COR-L47 (cell line): ENCODE measurements at regions not wholly inside any gene's neighbourhood (a gene's known extent, or its start where the extent isn't known, plus 50 kb on each side); places are given as distances from the start of the nearest gene placed in this dataset.
A peak's percentile ranks its signal among the peaks of the same experiment; 100 is the strongest.

ENCODE experiments used
- DNase-seq: peaks from one replicate; lab custom pipeline; 2025; lab: John Stamatoyannopoulos, UW

DNA sequence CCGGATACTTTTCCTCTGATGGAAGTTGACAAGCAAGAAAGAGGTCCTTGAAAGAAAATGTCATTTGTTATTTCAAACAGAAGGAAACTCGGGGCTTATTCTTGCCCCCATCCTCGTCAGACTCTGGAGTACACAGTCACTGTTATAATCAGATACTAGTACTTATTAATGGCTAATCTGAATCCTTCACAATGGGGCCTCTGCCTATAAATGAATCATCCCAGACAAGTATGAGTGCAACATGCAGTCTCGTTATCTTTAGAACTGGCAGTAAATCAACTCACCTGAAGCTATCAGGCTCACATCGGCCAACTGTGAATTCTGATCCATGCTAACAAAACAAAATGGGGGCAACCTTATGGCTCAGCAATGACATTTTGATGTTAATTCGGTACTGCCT lies 216.7 kb downstream of the GRIN2B start:
- no peak for DNase-seq

DNA sequence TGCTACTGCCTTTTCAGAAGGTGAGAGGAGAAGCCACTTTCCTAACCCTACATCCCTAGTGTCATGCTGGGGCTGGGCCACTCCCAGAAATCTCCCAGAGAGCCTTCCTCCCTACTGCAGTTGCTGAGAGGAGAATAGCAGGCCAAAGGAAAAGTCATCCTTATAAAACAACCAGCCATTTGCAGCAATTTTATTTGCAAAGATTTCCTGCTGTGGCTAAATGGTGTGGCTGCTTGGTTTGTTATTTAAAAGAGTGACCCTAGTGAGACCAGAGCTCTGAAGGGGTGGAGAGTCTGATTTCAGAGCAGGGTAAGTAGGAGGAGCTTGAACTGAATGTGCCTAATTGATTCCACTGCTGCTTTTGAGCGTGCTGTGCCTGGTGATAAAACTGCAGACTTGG lies 232.0 kb downstream of the GRIN2B start:
- peak; percentile 55 for DNase-seq

DNA sequence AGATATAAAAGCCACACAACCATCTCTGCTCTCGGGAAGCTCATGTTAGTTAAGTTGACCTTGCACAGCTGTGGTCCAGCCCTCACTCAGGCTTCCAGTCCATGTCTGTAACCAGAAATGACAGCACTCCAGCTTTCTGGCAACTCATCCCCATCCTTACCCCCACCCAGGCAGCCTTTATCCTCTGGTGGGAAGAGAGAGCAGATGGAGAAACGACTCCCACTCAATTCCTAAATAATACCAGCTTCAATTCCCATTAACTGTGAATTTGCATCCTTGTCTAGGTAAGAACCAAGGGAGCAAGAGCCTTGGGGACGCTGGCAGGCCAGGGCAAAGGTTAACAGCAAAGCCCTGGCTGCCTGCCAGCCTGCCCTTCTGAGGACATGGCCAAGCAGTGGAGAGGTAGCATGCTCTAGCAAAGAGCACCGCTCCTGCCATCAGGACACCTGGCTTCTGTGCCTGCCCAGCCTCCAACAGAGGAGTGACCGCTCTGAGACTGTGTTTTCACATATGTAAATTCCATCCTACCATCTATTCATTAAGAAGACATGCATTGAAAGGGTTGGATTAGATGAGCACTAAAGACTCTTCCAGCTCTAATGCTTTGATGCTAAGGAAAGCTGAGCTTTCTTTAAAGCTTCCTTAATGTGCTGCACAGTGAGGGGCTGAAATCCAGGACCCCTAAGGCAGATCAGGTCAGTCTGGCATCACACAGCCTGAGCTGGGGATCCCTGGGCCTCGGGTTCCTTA lies 236.1 kb downstream of the GRIN2B start:
- no peak for DNase-seq

DNA sequence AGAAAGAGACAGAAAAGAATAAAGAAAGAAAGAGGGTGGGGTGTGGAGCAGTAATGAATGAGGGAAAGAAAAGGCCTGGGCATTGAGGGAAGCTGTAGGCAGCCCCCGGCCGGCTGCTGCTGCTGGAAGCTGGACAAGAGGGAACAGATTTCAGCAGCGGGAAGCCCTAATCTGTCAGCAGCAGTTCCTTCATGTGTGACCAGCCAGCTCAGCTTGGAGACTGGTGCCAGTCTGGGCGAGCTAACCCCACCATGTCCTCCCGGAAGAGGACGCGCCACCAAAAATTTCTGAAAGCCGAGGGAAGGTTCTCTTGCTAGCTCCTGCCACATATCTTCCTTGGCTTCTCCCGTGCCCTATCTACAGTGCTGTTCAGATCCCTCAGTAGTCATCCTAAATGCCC lies 236.8 kb downstream of the GRIN2B start:
- no peak for DNase-seq

DNA sequence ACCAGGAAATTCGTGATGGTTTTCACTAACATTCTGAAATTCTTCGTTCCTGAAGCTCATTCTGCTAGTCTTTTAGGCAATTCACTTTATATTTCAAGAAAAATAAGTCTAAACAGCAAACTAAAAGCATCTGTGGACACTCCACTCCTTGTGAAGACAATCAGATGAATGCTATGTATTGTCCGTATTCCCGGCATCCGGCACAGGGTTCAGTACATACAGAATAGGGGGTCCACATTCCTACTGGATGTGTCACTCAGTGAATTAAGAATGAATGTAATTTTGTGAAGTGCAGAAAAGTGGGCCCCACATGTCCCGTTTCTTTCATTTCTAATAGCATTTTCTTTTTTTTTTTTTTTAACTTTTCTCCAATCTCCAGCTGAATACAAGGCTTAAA lies 241.3 kb downstream of the GRIN2B start:
- DNase-seq, result no peak

DNA sequence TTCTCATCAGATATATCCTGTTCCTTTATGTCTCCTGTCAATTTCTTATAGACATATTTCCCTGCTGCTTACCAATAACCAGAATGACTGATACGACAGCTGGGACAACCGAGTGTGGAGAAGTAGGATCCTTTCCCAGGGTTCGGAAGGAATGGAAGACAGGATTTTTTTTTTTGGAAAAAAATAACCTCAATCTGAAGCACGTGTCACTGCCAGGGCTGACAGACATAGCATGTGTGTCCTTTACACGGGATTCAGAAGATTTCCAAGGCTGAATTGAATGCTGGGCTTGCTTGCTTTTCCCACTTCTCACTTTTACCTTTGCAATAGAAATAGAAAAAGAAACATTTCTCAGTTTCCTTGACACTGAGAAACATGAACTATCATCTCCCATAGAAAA lies 245.7 kb downstream of the GRIN2B start:
- no peak for DNase-seq

DNA sequence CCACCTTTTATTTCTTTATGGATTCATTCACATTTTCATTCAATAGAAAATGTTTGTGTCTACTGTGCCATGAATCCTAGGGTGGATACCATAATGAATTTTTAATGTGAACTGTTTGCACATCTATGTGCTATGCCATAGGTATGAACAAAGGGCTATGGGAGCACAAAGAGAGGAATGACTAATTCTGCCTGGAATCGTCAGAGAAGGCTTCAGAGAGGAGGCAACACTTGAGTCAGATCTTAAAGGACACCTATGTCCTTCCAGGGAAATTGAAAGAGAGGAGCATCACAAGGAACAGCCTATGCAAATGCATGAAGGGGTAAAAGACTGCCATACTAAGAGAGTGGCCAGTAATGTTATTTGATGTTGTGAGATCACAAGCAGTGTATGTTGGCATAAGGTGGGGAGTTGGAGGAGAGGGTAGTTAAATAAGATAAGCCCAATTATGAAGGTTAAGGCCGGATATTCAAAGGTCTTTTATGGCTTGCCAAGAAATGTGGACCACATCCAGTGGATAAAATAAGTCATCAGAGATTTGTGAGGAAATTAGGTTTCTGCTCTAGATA lies 246.7 kb downstream of the GRIN2B start:
- no peak for DNase-seq

DNA sequence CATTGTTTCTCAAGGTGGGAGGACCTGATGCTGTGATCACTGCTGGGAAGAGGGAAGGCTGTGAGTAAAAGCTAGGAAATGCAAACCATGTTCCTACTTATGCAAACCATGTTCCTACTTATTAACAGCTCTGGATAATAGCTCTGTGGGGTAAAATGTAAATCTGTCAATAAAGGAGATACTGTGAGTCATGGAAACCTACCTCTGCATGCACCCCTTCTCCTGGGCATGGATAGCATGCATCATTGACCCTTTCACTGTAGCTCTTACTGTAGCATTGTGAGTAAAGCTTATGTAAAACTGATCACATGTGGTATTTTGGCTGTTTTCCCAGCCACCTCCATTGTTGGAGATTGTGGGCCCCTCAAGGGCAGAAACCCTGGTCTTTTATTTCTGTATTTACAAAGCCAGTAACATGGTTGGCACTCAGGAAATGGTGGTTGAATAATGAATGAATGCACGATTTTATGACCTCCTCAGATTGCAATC lies 253.7 kb downstream of the GRIN2B start:
- DNase-seq, result peak; percentile 82

DNA sequence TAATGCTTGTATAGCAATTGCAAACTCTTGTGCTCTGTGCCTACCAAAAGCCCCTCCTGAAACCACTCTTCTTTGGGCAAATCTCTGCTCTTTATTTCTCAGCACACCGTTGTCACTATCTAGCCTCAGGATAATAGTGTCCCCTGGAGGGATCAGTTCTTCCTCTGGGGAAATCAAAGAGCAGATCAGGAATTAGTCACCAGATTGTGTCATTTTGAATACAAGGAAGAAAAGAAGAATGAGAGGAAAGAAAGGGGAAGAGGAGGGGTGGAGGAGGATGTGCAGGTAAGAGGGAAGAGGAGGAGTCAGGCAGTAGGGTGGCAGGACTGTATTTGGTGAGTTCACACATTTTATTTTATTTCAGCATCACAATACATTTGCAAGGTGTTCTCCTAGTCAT lies 256.4 kb downstream of the GRIN2B start:
- no peak for DNase-seq

DNA sequence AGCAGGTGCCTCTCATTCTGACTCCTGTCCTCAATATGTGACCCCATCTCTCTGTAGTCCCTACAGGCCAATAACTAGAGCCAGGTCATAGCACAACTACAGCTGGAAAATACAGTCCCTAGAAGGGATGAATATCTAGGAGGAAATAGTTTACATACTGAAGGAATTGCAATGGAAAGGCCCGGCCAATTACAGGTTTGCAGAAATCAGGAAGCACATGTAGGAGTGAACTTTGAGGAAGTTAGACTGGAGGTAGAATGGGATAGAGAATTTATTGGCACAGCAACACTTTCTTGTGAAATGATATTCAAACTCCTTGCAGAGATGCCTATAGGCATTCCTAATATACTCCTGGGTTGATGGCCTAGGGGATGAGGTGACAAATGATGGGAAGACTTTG lies 257.3 kb downstream of the GRIN2B start:
- no peak for DNase-seq

DNA sequence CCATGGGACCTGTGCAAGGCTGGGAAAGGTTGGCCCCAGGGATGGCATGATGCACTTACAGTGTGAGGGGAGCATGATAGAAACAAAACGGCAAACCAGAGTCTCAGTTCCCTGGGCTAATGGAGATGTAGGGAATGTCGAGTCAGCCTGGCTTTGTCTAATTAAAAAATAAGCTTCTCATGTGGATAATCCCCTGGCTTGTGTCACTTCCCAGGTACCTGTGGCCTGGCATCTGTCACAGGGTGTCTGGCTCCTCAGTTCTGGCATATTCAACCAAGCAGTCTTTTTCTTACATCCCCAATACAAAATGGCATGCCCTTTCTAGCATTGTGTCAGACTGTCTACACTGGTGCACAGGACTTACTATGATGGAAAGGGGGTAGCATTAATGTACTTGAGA lies 261.4 kb downstream of the GRIN2B start:
- no peak for DNase-seq

DNA sequence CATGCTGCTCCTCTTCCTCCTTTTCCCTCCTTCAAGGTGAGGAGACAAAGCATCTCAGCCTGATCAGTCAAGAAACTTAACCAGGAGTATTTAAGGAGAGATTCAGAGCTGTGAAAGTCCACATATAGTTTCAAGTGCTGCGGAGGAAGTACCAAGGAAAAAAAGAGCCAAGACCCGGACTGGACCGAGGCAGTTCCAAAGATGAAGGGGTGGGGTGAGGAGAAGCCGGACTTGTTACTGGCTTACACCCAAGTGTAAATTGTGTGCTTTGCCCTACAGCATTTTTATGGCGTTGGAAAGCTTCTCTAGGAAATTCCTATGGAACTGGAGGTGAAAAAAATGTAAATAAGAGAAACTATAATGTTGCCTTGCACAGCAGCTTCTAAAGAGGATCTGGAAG lies 263.1 kb downstream of the GRIN2B start:
- no peak for DNase-seq

DNA sequence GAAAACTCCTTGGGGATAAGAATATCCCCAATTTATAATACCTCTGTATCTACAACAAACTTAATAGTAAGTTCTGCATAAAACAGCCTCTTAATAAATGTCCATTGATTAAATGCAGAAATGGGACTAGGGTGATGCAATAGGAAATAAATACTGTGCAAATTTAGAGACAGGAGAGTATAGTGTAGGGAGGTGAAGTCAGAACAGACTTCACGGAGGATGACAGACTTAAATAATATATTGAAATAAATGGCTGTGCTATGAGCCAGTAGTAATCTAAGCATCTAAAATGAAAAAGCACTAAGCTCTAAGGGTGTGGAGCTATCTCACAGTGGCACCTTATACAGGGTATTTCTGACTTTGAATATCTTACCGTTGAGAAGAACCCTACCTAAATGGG lies 265.3 kb downstream of the GRIN2B start:
- DNase-seq, result no peak

DNA sequence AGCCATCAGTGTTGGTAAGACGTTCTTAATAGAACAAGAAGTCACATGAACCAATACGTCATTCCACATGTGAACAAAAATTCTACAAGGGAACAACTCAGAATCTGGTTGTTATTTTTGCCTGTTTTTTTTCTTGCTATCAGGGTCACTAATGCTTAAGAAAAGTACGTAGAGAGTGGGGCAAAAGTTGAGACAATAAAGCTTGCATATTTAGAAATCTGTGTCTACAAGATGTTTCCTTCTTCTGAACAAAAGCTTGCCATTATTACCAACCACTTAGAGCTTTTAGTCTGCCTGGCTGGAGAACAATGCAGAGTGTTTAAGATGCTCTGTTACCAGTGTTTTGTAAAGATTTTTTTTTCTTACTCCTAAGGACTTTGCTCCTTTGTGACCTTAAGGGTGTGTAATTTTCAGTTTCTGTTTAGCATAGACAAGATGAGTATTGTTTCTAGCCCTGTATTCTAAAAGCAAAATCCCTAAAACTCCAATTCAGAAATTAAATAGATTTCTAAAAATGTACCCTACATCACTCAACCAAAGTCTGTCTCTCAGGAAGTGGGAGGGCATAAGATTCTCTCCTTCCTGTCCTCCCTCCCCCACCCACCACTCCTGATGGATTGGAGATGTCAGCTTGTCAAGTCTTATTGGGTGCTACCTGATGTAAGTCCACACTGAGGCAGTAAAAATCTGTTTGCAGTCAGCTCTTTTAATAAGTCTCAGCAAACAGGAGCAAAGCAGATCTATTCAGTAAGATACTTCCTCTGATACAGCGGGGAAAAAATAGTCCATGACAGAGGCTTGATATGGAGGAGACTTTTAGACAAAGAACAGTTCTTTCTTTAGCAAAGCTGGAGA lies 267.6 kb downstream of the GRIN2B start:
- no peak for DNase-seq

DNA sequence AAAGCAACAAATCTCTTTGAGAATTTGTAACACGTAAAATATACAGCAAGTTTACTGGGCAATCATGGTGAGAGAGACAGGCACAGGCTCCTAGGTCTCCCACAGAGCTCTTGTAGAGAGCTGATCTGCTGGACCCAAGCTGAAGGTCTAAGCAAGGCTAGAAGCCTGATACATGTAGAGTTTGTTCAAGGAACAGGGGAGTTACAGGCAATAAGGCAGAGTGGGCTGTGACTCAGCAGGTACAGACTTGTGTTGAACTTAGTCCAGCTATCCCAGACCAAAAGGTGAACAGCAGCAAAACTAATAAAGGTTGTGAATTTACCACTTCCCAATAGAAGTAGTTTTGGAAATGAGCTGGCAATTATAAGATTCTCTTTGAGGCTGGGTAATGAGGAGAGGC lies 273.6 kb downstream of the GRIN2B start:
- DNase-seq, result no peak

DNA sequence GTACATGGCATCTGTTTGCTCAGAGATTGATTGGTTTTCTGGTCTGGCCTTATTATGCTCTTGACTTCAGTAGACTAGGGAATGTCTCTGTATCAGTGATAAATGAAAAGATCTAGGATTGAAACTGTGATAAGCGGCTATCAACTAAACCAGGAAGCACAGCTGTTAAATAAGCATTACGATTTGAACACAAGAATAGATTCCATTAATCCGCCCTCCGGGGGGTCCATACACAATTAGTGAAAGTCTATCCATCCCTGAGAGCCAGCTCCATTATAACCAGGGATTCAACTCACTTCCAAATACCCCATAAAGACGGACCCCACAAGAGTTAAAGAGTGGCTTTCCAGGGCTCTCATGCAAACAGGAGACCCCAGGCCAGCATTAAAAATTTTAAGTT lies 279.0 kb downstream of the GRIN2B start:
- DNase-seq, result no peak

DNA sequence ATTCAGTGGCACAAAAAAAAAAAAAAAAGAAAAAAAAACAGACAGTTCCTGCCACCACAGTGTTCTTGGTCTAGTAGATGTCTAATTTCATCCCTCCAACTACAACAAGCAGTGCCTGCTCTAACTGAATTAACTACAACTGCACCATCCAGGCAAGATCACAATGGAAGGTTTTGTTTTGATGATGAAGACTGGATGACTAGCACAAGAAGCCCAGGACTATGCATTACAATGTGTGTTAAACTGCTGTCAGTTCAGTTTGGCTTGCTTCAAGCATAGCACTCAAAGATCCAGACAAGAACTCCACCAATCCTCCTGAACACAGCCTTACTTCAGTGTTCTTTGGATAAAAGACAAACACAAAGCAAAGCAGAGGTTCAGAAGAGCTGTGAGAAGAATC lies 279.9 kb downstream of the GRIN2B start:
- DNase-seq, result no peak

DNA sequence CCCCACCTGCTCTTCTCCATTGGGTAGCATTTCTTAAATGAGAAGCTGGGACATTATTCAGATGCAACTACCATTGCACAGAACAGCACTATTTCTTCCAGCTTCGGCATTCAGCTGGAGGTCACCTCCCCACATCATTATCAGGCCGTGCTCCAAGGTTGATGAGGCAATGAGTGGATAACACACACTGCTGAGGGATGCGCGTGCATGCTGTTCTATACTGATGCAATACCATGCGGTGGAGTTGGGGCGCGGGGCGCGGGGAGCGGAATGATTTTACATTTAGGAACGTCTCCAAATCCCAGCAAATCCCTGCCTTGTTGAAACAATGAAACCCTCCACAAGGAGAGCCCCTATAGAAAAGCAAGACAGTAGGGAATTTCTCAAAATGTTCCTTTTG lies 283.4 kb downstream of the GRIN2B start:
- DNase-seq, result no peak

DNA sequence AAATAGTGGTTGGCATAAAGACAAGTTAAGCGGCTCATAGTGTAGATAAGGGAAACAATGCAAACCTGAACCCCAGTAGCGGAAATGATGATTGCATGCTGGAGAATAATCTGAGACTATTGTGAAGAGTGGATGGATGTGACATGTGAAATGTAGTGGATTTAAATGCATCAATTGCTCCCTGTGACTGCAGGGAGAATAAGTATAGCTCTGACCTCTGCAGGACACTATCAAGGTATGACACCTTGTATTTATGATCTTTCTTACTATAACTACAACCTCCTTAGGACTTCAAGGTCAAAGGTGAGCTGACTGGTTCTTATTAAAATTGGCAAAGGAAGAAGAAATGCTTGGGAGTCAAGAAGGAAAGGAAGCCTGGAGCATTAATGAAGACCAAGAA lies 285.6 kb downstream of the GRIN2B start:
- DNase-seq, result no peak

DNA sequence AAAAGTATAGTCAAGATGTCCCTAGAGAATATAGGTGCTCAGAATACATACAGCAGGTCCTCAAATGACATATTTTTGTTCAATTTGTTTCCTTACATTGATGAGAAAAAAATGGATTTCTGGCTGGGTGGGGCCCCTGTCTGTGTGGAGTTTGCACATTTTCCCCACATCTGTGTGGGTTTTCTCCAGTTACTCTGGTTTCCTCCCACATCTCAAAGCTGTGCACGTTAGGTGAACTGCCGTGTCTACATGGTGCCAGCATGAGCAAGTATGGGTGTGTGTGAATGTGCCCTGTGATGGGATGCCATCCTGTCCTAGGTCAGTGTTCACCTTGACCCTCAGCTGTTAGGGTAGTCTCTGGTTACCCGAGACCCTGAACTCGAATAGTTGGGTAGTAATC lies 289.1 kb downstream of the GRIN2B start:
- DNase-seq, result no peak

DNA sequence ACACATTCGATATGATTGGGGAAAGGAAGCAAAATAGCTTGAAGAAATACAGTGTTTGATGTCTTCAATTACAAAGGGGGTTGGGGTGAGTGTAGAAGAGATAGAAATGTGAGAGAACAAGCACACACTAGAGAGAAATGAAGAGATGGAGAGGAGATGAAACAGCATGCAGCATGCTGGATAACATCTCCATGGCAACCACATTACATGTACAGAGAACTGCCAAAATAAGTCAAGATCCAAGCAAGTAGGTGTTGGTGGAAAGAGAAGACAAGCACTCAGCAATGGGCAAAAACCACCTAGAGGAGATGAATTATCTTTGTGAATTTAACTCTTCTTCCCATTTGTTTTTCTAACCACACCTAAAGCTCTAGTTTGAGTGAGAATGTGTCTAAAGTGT lies 289.8 kb downstream of the GRIN2B start:
- DNase-seq, result no peak

DNA sequence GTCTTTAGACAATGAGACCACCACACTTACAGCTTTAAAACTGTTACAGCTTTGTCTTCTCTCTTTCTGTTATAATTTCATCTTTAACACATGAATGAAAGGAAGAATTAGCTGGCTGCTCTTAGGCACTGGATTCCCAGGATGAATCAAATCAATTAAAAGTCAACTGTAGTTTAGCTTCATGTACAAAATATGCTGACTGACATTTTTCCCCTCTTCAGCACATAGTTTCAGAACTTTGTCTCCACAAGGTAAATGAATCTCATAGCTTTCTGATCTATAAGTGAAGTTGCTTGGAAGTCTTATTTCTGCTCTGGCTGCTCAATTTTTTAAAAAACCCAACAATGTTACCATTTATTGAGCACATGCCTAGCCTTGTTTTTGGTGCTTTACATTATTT lies 293.8 kb downstream of the GRIN2B start:
- DNase-seq, result no peak

DNA sequence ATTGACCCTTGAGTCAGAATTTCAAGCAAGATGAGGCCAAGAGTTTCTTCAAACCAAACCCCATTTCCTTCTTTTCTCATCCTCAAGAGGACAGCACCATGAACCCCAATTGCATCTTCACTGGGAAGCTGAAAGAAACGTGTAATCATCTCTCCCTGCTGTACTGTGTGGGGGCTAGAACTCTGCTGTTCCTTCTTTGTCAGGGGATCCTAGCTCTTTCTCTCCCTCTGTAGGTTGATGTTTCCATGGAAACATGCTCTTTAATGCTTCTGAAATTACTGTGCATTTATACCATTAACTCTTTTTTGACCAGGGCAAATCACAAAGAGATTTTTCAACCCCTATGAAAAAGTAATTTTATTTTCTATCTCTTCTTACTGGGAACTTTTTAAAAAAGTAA lies 295.1 kb downstream of the GRIN2B start:
- DNase-seq, result no peak
